ENCODE measurements at regions not wholly inside any gene's neighbourhood (a gene's known extent, or its start where the extent isn't known, plus 50 kb on each side); places are given as distances from the start of the nearest gene placed in this dataset.

DNA sequence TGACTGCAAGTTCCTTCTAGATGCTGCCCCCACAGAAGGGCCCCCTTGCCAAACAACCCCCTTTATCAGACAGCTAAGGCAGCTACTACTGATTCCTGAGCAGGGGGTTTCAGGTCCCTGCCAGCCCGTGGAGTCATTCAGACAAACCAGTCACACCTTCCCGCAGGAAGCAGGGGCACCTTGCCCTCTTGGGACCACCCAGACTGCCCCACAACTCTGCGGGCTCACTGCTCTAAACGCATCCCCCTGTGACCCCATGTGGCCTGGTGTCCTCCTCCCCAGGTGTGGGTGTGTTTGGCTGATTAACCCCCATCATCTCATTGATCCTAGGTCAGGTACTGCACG, 298.9 kb downstream of the TCERG1L start:
- TF ChIP-seq POLR2AphosphoS5 (IDR thresholded peaks at IDR 0.05): no peak
- no peak for TF ChIP-seq CTCF (IDR thresholded peaks at IDR 0.05)
- no peak for TF ChIP-seq EP300 (IDR thresholded peaks at IDR 0.05; ENCODE audit: low read depth)
